ENCODE measurements at regions not wholly inside any gene's neighbourhood (a gene's known extent, or its start where the extent isn't known, plus 50 kb on each side); places are given as distances from the start of the nearest gene placed in this dataset.

DNA sequence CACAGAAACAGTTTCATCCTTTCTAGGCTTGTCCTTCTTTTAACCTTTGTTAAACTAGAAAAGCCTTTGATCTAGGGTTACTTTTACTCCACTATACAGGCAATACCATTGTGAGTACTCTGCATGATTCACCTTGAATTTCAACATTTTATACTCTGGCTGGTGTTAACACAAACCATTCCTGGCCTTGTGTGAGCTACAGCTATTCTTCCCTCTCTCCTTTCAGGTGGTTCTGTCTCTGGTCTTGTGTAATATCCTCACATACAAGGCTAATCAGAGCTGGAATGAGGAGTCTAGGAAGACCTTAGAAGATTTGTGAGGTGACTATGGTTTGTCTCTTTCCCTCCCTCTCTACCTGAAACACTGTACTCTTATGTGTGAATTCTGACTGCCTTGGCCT, 837.4 kb upstream of the USP15 start:
- DNase-seq (ENCODE audit: low read depth in 2 of 2), result no peak

DNA sequence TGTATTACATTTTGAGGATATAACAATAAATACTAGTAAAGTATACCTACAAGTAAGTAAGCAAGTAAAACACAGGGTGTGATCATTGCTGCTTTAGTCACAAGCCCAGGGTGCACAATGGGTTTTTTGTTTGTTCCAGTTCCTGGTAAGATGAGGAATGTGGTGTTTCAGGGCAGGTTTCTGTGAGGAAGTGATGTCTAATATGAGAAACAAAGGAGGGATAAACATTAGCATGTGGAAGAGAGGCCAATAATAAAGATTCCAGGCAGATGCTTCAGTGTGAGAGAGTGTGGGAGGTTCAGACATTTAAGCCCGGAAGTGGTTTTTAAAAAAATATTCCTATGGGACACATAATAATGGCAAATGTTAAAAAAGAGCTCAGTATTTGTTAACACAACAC, 808.1 kb upstream of the USP15 start:
- DNase-seq (ENCODE audit: low read depth in 2 of 2), result no peak

DNA sequence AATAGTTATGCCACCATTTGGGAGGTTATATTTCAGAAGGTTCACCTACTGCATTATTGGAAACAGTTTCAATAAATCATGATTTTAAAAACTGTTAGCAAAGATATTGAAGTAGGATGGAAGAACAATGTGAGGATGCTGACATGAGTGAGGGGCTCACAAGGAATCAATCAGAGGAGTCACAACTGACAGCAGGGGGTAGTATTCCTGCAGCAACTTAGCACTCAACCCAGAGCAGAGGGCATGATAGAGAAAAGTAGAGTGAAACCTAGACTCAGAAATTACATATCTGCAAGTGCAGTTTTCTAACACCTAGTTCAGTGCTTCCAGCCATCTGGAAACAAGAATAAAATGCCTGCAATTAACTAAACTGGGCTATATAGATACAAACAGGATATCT, 772.5 kb upstream of the USP15 start:
- DNase-seq (ENCODE audit: low read depth in 2 of 2), result no peak

DNA sequence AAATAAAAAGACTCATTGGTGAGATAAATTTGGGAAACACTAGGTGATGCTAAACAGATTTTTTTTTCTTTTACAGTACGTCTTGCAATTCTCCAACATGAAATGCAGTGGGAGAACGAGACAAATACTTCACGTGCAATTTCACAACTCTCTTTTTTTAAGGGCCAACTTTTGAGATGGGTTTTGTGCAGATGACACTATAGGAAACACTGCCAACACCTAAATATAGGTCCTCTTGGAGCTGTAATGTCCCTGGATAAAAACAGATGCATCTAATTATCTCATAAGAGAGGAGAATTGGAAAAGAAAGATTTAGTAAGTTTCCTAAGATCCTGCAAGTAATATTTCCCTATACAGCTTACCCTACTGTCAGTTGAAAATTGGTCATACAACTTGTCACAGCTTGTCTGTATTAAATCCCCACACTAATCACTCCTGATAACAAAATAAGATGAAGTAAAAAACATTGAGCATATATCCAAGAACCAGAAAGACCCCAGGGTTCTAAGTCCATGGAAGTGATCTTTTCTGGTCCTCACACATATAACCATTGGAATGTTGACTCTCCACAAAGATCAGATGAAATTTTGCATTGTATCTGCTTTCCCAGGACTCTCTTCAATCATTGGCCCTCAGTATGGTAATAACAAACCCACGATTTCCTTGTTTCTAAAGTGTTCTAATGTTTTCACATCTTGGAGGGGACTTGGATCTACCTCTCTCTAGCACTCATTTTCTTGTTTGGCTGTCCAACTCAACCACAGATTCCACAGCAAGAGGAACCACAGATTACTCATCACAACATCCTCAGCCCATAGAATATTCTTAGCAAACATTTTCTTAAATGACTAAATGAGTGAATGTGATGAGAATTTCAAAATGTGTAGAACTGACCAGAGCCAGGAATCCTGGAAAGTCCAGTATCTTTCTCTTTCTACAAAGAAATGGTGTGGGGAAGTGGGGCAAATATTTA, 769.4 kb upstream of the USP15 start:
- DNase-seq (ENCODE audit: low read depth in 2 of 2), result peak in 1 of 2 experiments; percentile 9

DNA sequence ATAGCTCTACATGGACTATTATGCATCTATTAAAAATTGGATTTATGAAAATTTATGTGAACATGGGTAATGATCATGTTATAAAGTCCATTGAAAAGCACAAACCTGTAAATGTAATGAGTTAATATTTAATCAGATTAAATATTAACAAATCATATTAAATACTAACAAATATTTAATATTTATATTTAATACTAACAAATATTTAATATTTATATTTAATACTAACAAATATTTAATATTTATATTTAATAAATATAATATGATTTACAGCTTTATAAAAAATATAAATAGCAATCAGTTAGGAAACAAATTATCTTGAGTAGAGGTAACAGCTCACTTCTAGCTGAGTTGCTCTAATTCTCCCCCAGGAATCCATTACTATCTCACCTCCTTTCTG, 758.0 kb upstream of the USP15 start:
- DNase-seq (ENCODE audit: low read depth in 2 of 2), result no peak

DNA sequence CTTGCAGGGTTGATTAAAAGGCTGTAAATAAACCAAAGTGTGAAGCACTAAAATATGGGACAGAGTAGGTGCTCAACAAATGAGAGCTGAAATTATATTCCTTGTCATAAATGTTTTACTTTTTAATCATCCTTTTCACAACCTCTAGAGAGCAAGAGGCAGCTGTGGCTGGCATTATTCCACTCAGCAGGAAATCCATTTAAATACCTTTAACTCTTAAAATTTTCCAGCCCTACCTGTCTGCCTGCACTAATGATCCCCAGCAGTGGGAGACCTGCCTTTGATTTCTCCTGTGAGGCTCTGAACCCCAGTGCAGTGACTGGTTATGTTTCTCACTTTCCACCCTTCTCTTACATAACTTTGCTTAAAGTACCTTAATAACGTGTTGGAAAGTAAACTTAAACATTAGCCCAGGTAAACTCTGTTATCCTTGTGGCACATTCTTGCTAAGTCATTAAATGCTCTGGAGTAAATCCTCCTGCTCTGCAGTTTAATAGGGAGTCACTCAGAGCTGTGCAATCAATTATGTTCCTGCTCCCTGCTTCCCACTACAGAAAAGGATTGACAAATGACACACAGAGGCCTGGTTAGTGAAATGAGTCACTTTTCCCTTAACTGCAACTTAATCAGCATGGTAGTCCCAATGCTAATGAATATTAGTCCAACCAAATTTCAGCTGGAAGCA, 755.7 kb upstream of the USP15 start:
- DNase-seq (ENCODE audit: low read depth in 2 of 2), result no peak

DNA sequence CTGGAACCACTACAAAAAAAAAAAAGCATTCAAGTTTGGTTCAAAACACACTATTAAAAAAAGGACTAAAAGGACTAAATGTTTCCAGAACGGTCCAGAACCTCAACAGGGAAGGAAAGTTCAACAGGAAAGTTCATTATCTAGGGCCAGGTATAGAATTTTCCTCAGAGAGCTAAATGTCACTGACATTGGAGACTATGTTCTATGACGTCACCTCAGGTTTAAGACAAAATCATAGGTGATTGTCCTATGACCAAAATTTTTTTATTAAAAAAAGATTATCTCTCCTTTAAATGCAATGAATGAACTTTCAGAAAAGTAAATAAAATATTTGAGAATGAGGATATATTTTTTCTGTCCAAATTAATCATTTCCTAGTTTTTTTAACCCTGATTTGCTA, 746.7 kb upstream of the USP15 start:
- no peak for DNase-seq (ENCODE audit: low read depth in 2 of 2)

DNA sequence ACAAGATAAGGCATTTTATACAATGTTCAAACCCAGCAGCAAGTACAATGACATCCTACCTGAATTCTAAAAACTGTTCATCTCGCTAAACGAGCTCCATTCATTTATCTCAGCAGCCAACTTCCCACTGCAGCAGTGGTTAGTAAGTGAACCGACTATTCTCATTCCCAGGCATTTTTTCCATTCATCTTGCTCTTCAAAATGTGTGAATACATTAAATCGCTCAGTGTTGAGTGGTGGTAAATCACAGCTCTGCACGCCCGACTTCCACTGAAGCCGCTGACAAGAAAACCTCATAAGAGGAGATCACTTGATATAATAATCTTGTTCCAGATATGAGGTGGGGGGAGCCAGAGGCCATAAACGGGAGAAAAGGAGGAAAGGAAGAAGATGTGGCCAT, 746.2 kb upstream of the USP15 start:
- DNase-seq (ENCODE audit: low read depth in 2 of 2), result no peak

DNA sequence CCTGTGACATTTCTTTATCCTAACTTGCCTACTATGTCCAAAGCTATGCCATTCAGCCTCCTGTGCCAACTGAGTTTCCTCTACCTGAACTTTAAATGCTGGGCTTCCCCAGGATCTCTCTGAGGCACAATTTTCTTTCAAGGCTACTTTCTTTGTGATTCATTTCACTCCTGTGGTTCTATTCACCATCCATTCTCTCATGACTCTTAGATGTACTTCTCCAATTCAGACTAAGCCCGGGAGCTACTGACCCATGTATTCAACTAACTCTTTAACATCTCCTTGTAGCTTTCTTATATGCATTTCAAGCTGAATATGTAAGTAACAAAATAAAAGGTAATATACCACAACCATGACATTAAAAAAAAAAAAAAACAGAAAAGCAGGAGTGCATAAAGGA, 738.9 kb upstream of the USP15 start:
- no peak for DNase-seq (ENCODE audit: low read depth in 2 of 2)

DNA sequence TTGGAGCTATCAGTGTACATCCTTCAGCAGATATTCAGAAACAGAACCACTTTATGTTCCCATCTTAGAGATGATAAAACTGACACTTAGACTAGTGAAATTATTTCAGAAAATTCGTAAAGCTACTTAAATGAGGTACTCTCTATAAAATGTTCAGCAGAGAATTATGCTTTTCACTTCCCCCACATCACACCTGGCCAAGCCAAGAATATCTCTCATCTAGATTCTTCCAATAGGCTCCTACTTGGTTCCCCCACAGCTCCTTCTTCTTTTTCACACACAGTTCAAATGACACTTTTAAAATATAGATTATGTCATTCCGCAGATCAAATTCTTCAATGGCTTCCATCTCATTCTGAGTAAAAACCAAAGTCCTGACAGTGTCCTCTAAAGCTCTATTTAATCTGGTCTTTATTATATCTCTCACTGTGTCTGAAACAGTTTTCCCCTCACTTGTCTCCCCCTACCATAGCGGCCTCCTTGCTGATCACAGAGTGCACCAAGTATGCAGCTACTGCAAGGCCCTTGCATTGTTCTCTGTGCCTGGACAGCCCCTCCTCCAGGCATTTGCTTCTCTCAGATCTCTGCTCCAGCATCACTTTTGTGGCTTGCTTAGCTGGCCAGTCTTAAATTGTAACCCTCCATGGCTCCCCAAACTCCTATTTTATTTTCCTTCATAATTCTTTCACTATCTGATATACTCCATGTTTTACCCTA, 736.8 kb upstream of the USP15 start:
- DNase-seq (ENCODE audit: low read depth in 2 of 2), result no peak

DNA sequence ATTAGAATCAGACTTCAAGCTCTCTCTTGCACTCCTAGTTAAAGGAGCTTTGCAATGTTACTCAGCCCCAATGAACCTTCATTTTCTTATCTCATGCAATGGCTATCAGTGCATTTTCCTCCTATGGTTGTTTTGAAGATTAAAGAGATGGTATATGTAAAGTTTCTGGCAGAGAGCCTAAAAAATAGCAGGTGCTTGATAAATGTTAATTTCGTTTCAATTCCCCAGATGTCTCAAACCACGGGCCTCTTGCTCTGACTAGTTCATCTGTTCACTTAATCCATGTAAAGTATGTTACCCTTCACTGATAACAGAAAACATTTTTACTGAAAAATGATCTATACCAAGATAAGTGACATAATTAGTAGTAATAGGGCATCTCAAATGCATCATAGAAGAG, 735.4 kb upstream of the USP15 start:
- no peak for DNase-seq (ENCODE audit: low read depth in 2 of 2)

DNA sequence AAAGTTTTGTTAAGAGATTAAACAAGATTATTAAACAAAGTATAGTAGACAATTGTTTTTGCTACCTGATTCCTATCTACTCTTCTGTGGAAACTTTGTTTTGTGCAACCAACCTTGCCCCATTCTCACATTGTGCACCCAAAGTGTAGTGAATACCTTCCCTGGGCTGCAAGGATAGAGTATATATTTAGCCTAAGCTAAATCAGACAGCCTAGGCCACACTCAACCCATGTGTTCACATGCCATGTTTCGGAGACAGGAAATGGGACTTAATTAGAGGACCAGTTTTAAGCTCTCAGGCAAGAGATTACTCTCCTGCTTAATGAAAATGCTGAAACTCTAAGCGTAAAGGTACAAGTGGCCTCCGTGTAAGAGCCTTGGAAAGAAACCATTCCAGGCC, 734.9 kb upstream of the USP15 start:
- no peak for DNase-seq (ENCODE audit: low read depth in 2 of 2)

DNA sequence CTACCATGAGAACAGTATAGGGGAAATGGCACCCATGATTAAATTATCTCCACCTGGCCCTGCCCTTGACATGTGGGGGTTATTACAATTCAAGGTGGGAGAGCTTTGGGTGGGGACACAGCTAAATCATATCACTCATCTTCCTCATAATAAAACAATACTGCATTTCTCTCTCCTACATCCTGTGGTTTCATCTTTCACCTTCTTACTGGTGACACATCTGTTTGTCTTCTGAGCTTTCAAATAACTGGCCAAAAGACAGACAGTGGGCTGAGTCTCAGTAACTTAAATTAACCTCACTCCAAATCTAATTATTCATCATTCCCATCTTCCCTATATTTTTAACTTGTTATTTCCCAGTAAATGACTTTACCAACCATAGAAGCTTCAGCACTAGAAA, 729.7 kb upstream of the USP15 start:
- DNase-seq (ENCODE audit: low read depth in 2 of 2), result no peak

DNA sequence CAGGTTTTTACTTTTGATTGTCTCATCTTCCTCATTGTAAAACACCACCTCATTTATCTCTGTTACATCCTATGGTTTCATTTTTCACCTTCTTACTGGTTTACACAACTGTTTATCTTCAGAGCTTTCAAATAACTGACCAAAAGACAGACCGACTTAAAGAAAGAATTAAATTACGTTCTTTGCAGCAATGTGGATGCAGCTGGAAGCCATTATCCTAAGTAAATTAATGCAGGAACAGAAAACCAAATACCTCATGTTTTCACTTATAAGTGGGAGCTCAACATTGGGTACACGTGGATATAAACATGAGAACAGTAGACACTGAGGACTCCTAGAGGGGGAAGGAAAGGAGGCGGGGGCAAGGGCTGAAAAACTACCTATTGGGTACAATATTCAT, 729.0 kb upstream of the USP15 start:
- no peak for DNase-seq (ENCODE audit: low read depth in 2 of 2)

DNA sequence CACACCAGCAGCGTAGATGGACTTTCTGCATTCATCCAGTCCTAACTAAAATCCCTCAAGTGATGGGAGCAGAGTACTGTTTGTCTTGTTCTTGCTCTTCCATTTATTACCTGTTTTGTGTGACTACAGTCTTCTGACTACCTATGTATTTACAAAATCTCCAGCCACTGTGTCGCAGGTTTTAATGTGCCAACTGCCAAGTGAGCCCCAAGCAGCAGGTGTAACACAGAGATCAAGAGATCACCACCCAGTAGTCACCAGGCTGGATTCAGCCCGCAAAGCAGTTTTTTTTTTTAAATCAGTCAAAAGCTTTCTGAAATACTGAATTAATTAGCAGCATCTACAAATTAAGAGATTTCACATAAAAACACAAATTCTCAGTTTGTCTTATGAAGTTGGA, 724.1 kb upstream of the USP15 start:
- no peak for DNase-seq (ENCODE audit: low read depth in 2 of 2)

DNA sequence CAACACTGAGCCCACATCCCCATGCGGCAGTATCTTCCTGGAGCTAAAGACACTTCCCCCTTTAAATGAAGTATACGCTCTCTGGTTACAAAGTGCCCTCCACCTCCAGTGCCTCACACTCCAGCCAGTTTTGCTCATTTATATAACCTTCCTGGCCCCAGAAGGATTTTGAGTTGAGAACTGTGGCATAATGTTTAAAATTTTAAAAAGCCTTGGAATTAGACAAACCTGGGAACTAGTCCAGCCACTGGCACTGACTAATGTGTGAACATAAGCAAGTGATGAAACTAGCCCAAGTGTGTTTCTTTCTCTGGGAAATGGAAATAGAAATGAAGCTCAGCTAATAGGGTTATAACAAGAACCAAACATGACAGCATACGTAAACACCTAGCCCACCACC, 723.7 kb upstream of the USP15 start:
- no peak for DNase-seq (ENCODE audit: low read depth in 2 of 2)

DNA sequence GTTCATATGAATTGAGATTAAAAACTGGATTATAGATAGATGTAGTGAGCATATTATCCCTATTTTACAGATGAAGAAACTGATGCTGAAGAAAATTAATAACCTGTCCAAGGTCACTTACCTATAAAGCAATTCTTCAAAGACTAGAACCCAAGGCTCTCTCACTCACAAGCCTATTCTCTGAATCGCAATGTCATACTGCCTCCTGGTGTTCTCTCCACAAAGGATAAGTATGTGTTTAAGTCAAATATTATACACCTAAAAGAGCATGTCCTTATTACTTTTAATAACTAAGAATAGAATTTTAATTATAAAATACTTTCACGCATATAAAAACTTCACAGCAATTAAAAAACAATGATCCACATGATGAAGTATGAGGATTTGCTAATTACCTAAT, 721.3 kb upstream of the USP15 start:
- DNase-seq (ENCODE audit: low read depth in 2 of 2), result no peak

DNA sequence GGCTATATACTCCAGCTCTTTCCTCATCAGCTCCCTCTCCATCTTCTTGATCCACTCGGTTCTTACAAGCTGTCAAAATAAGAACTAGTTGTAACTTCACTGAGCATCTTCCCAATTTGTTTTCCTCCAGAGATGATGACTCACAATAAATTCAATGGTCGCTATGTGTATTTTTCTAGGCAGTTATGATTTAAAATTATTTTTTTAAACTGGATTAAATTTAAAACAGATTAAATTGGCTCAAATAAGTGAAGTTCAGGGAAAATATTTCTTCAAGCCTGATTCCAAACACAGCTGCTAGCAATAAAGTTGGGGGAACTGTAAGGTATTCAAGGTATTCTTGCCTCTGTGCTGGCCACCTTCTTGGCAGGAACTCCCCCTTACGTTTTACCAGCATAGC, 717.7 kb upstream of the USP15 start:
- no peak for DNase-seq (ENCODE audit: low read depth in 2 of 2)

DNA sequence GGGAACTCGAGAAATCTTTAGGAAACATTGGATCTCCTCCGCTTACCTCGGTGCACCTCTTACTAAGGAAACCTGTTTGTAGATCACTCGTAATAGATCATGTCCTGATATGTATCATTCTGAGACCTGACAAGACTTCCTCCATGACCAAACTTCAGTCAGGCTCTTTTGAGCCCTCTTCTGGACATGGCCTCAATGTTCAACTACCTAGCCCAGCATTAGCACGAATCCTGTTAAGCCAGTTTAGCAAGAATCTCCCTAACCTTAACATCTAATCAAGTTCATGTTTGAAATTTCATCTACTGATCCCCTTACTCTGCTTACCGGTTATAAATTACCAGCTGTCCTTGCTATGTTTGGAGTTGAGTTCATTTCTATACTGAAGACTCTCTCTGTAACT, 713.9 kb upstream of the USP15 start:
- DNase-seq (ENCODE audit: low read depth in 2 of 2), result no peak

DNA sequence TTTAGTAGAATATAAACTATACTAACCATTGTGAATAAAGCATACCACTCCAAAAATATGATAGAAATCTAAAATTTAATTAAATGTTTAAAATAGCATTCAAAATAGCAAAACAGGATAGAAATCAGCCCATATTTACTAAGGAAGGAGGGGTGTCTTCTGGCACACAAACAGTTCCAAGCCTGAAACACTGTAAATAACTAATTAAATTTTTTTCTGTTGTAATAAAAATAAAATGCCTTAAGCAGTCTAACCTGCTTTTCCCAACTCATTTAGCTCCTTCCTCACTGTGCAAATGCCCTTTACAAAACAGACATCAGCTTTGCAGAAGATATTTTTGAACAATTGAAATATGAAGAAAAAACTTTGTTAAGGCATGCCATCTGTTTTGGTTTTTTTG, 707.1 kb upstream of the USP15 start:
- no peak for DNase-seq (ENCODE audit: low read depth in 2 of 2)

DNA sequence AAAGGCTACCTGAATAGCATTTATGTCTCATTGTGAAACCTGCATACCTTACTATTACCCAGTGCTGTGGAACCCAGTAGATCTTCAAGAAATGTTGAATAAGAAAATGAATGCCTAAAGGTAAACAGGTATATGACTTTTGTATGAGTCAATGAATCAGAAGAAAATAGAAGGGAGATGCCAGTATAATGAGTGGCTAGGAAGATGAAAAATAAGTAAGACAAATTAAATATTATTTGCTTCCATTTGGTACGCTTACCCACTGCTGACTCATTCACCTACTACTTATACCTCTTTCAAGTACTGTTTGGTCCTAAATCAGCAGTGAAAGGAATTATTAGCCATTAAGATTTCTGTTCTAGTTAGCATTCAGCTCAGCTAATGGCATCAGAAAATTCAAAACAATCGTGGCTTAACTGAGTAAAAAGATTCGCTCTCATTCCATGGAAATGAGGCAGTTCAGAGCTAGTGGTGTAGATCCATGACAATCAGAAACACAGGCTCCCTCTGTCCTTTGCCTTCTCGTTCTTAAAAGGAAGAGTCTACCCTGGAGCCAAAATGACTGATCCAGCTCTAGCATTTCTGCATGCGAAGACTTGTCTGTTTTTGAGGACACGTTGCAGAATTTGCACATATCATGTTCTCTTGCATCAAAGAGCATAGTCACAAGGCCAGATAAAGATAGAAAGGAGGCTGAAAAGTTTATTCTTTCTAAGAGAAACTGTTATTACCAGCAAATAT, 705.8 kb upstream of the USP15 start:
- DNase-seq (ENCODE audit: low read depth in 2 of 2), result no peak

Data from fibroblast of skin of left biceps (primary cell).